IPS-20b (cell line): ENCODE measurements at regions not wholly inside any gene's neighbourhood (a gene's known extent, or its start where the extent isn't known, plus 50 kb on each side); places are given as distances from the start of the nearest gene placed in this dataset.

Source experiments
- H3K27ac ChIP-seq: one replicate; pipeline ENCODE4 v1.5.1; 2013; ENCODE audit warnings: low read length
- H3K27me3 ChIP-seq: 2 replicates; pipeline ENCODE4 v1.6.1; 2013; ENCODE audit warnings: mild to moderate bottlenecking, low read length, inconsistent platforms; ENCODE audit not compliant: insufficient read depth
- H3K36me3 ChIP-seq: 2 replicates; pipeline ENCODE4 v1.6.1; 2013; ENCODE audit warnings: low read depth, mild to moderate bottlenecking, inconsistent platforms, low read length, moderate library complexity; ENCODE audit not compliant: insufficient read depth
- H3K4me1 ChIP-seq: 2 replicates; pipeline ENCODE4 v1.6.1; 2013; ENCODE audit warnings: mild to moderate bottlenecking, control low read depth, inconsistent platforms, low read length, moderate library complexity; ENCODE audit not compliant: insufficient read depth
- H3K4me3 ChIP-seq: 2 replicates; pipeline ENCODE4 v1.5.1; 2013; ENCODE audit warnings: mild to moderate bottlenecking, low read length, inconsistent platforms
- H3K9ac ChIP-seq: 2 replicates; pipeline ENCODE4 v1.6.1; 2013; ENCODE audit warnings: low read depth, mild to moderate bottlenecking, inconsistent platforms, low read length, moderate library complexity
- H3K9me3 ChIP-seq: 2 replicates; pipeline ENCODE4 v1.6.1; 2013; ENCODE audit warnings: mild to moderate bottlenecking, low read depth, low read length, inconsistent platforms; ENCODE audit not compliant: insufficient read depth

GRCh38 chr1:54497338-54497737 is 50.7 kb upstream of the ACOT11 start:
- peaks cover 14% of the 10 kb centered on the region; the same call in 1 of the 2 replicates for H3K4me1 ChIP-seq
- no peaks in the 10 kb centered on the region for H3K9me3 ChIP-seq
- H3K9ac ChIP-seq = no peak overlapping the region

GRCh38 chr1:54495954-54496353 is 52.1 kb upstream of the ACOT11 start:
- Histone ChIP-seq H3K4me3 (no peak overlapping the region), H3K9ac (no peak overlapping the region), H3K4me1 (peaks cover 16% of the 10 kb centered on the region; the same call in 1 of the 2 replicates), H3K27ac (no peak overlapping the region), H3K9me3 (no peaks in the 10 kb centered on the region), H3K27me3 (peaks cover 21% of the 10 kb centered on the region), H3K36me3 (no peaks in the 10 kb centered on the region)

More at GRCh38 chr1:54497338-54497737, 50.7 kb upstream of the ACOT11 start:
- H3K4me3 ChIP-seq = no peak overlapping the region
- no peaks in the 10 kb centered on the region for H3K36me3 ChIP-seq
- no peak overlapping the region for H3K27ac ChIP-seq
- peaks cover 16% of the 10 kb centered on the region for H3K27me3 ChIP-seq

- Histone ChIP-seq H3K4me3 (no peak overlapping the region), H3K27me3 (peaks cover 12% of the 10 kb centered on the region), H3K9me3 (no peaks in the 10 kb centered on the region), H3K36me3 (no peaks in the 10 kb centered on the region), H3K4me1 (peaks cover 18% of the 10 kb centered on the region; the same call in 1 of the 2 replicates), H3K27ac (no peak overlapping the region), H3K9ac (no peak overlapping the region)
Measured at GRCh38 chr1:54493608-54494007, 54.4 kb upstream of the ACOT11 start.

GRCh38 chr1:54490361-54491248 is 57.4 kb upstream of the ACOT11 start:
- H3K4me1 ChIP-seq = peaks cover 30% of the 10 kb centered on the region
- H3K4me3 ChIP-seq = peak overlapping the region; percentile 54
- H3K9ac ChIP-seq = peak overlapping the region; percentile 58; the same call in 1 of the 2 replicates

GRCh38 chr1:54489627-54490250 is 58.3 kb upstream of the ACOT11 start:
- H3K27me3 ChIP-seq = peaks cover 26% of the 10 kb centered on the region
- no peak overlapping the region; the same call in 1 of the 2 replicates for H3K4me3 ChIP-seq
- H3K27ac ChIP-seq = no peak overlapping the region
- H3K9ac ChIP-seq = 0 out of 2 replicates have a peak overlapping the region, but pooled peaks have one; percentile 48
- H3K36me3 ChIP-seq = no peaks in the 10 kb centered on the region
- H3K4me1 ChIP-seq = peaks cover 30% of the 10 kb centered on the region
- no peaks in the 10 kb centered on the region for H3K9me3 ChIP-seq

More at GRCh38 chr1:54490361-54491248, 57.4 kb upstream of the ACOT11 start:
- Histone ChIP-seq H3K27ac (no peak overlapping the region), H3K27me3 (peaks cover 26% of the 10 kb centered on the region), H3K9me3 (no peaks in the 10 kb centered on the region), H3K36me3 (no peaks in the 10 kb centered on the region)

GRCh38 chr1:54488779-54489626 is 59.0 kb upstream of the ACOT11 start:
- Histone ChIP-seq H3K36me3 (no peaks in the 10 kb centered on the region), H3K9ac (peak overlapping the region; percentile 94), H3K27me3 (peaks cover 26% of the 10 kb centered on the region), H3K4me3 (peak overlapping the region; percentile 84), H3K9me3 (no peaks in the 10 kb centered on the region), H3K27ac (peak overlapping the region; percentile 99), H3K4me1 (peaks cover 30% of the 10 kb centered on the region)

GRCh38 chr1:54488065-54488750 is 59.8 kb upstream of the ACOT11 start:
- Histone ChIP-seq H3K9ac (peak overlapping the region; percentile 94), H3K27ac (peak overlapping the region; percentile 99), H3K36me3 (no peaks in the 10 kb centered on the region), H3K4me3 (peak overlapping the region; percentile 84), H3K9me3 (no peaks in the 10 kb centered on the region), H3K27me3 (peaks cover 26% of the 10 kb centered on the region), H3K4me1 (peaks cover 30% of the 10 kb centered on the region)

- Histone ChIP-seq H3K27me3 (peaks cover 26% of the 10 kb centered on the region), H3K4me1 (peaks cover 30% of the 10 kb centered on the region), H3K9me3 (no peaks in the 10 kb centered on the region), H3K36me3 (no peaks in the 10 kb centered on the region), H3K4me3 (peak overlapping the region; percentile 80), H3K27ac (peak overlapping the region; percentile 96), H3K9ac (peak overlapping the region; percentile 91)
Measured at GRCh38 chr1:54487571-54488050, 60.4 kb upstream of the ACOT11 start.

- H3K27ac ChIP-seq = no peak overlapping the region
- peak overlapping the region; percentile 91; the same call in 1 of the 2 replicates for H3K9ac ChIP-seq
- H3K27me3 ChIP-seq = peaks cover 26% of the 10 kb centered on the region
- no peaks in the 10 kb centered on the region for H3K9me3 ChIP-seq
- H3K36me3 ChIP-seq = no peaks in the 10 kb centered on the region
- H3K4me3 ChIP-seq = peak overlapping the region; percentile 80; the same call in 1 of the 2 replicates
- peaks cover 30% of the 10 kb centered on the region for H3K4me1 ChIP-seq
Measured at GRCh38 chr1:54486907-54487306, 61.1 kb upstream of the ACOT11 start.

- Histone ChIP-seq H3K4me1 (peaks cover 31% of the 10 kb centered on the region), H3K4me3 (no peak overlapping the region), H3K27me3 (peaks cover 17% of the 10 kb centered on the region), H3K36me3 (no peaks in the 10 kb centered on the region), H3K9me3 (no peaks in the 10 kb centered on the region), H3K27ac (no peak overlapping the region), H3K9ac (no peak overlapping the region)
Measured at GRCh38 chr1:54485416-54485815, 62.6 kb upstream of the ACOT11 start.
